Prostate gland (tissue), 2 donors: ENCODE measurements at regions not wholly inside any gene's neighbourhood (a gene's known extent, or its start where the extent isn't known, plus 50 kb on each side); places are given as distances from the start of the nearest gene placed in this dataset.

Source experiments
- CTCF ChIP-seq, 4 experiments: fragments of 200-600 bp in 2 of 4; fragments of 450-650 bp in 2 of 4; sonication (generic) in 2 of 4; IDR thresholded peaks; 1 replicate in 3 of 4; 2 replicates in 1 of 4; pipeline ENCODE4 v1.5.1; 2016 to 2019; ENCODE audit warnings: antibody characterized with exemption in 4 of 4, mild to moderate bottlenecking in 2 of 4, moderate library complexity in 2 of 4
- POLR2A ChIP-seq: fragments of 450-650 bp; IDR thresholded peaks from one replicate; pipeline ENCODE4 v1.6.1; 2016; ENCODE audit warnings: antibody characterized with exemption, mild to moderate bottlenecking

GRCh38 chr9:109600142-109600541, 102.0 kb upstream of the PTPN3 start:
- no peak for TF ChIP-seq POLR2A
- TF ChIP-seq CTCF (IDR thresholded peaks at IDR 0.05): no peak
